Osteoblast (primary cell): ENCODE measurements at regions not wholly inside any gene's neighbourhood (a gene's known extent, or its start where the extent isn't known, plus 50 kb on each side); places are given as distances from the start of the nearest gene placed in this dataset.

Experiments used
- DNase-seq: peaks from one replicate; pipeline ENCODE4 v3.0.0; 2011; ENCODE audit warnings: low spot score, mixed read lengths; ENCODE audit not compliant: insufficient read length; ENCODE audit errors: missing footprints
- H2AFZ ChIP-seq: 2 replicates; pipeline ENCODE4 v1.6.0; 2011; ENCODE audit warnings: mild to moderate bottlenecking, low read length
- H3K27ac ChIP-seq: 2 replicates; pipeline ENCODE4 v1.5.1; 2011; ENCODE audit warnings: mild to moderate bottlenecking, low read depth, low read length, moderate library complexity
- H3K27me3 ChIP-seq: 2 replicates; pipeline ENCODE4 v1.6.0; 2012; ENCODE audit warnings: mild to moderate bottlenecking, control low read depth, inconsistent platforms, low read length, moderate library complexity; ENCODE audit not compliant: insufficient read depth
- H3K36me3 ChIP-seq: 2 replicates; pipeline ENCODE4 v1.5.1; 2011; ENCODE audit warnings: mild to moderate bottlenecking, low read length, control low read depth, moderate library complexity; ENCODE audit not compliant: insufficient read depth
- H3K4me1 ChIP-seq: 2 replicates; pipeline ENCODE4 v1.5.1; 2011; ENCODE audit warnings: mild to moderate bottlenecking, low read length, control low read depth, moderate library complexity; ENCODE audit not compliant: insufficient read depth
- H3K4me2 ChIP-seq: 2 replicates; pipeline ENCODE4 v1.6.0; 2011; ENCODE audit warnings: mild to moderate bottlenecking, low read length; ENCODE audit not compliant: insufficient read depth
- H3K4me3 ChIP-seq: fragments of 200-600 bp; sonication (generic); 3 replicates; pipeline ENCODE4 v1.5.1; 2012; ENCODE audit warnings: mild to moderate bottlenecking, low read length, inconsistent platforms; ENCODE audit not compliant: insufficient read depth
- H3K79me2 ChIP-seq: 2 replicates; pipeline ENCODE4 v1.6.0; 2012; ENCODE audit warnings: mild to moderate bottlenecking, low read length, control low read depth, inconsistent platforms; ENCODE audit not compliant: insufficient read depth
- H3K9me3 ChIP-seq: 2 replicates; pipeline ENCODE4 v1.5.1; 2011; ENCODE audit warnings: low read depth, low read length, control low read depth
- H4K20me1 ChIP-seq: 2 replicates; pipeline ENCODE4 v1.6.0; 2012; ENCODE audit warnings: mild to moderate bottlenecking, low read length, control low read depth; ENCODE audit not compliant: insufficient read depth
- TF ChIP-seq, protein P1 (sequence below): IDR thresholded peaks from 2 replicates; pipeline ENCODE4 v1.5.1; 2011; ENCODE audit warnings: mild to moderate bottlenecking, low read depth, low read length, moderate library complexity; ENCODE audit errors: extremely low read depth

DNA sequence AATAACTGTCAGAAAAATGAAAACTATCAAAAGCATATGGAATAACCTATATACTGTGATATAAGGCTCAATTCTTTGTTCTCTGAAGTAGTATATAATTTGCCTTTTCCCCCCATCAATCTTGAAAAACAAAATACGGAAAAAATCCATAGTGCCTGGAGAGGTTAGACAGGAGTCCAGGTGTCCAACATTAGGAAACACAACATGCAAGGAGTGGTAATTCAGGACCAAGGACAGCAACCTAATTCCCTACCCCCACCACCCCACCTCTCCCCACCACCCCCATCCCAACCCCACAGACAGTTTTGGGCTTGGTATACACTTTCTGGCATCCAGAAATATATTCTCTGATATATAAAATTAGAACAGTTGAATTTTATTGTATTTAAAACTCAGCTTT, 55.1 kb upstream of the SLC25A26 start:
- Histone ChIP-seq H3K36me3 (no peaks in the 10 kb centered on the region), H3K27me3 (peaks cover 27% of the 10 kb centered on the region), H2AFZ (no peak overlapping the region), H3K4me2 (no peak overlapping the region), H3K79me2 (no peaks in the 10 kb centered on the region), H3K4me3 (no peak overlapping the region), H3K9me3 (no peaks in the 10 kb centered on the region), H3K4me1 (no peaks in the 10 kb centered on the region), H4K20me1 (no peaks in the 10 kb centered on the region), H3K27ac (no peak overlapping the region)
- no peak for DNase-seq
- TF ChIP-seq, protein P1, sequence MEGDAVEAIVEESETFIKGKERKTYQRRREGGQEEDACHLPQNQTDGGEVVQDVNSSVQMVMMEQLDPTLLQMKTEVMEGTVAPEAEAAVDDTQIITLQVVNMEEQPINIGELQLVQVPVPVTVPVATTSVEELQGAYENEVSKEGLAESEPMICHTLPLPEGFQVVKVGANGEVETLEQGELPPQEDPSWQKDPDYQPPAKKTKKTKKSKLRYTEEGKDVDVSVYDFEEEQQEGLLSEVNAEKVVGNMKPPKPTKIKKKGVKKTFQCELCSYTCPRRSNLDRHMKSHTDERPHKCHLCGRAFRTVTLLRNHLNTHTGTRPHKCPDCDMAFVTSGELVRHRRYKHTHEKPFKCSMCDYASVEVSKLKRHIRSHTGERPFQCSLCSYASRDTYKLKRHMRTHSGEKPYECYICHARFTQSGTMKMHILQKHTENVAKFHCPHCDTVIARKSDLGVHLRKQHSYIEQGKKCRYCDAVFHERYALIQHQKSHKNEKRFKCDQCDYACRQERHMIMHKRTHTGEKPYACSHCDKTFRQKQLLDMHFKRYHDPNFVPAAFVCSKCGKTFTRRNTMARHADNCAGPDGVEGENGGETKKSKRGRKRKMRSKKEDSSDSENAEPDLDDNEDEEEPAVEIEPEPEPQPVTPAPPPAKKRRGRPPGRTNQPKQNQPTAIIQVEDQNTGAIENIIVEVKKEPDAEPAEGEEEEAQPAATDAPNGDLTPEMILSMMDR: no peak

DNA sequence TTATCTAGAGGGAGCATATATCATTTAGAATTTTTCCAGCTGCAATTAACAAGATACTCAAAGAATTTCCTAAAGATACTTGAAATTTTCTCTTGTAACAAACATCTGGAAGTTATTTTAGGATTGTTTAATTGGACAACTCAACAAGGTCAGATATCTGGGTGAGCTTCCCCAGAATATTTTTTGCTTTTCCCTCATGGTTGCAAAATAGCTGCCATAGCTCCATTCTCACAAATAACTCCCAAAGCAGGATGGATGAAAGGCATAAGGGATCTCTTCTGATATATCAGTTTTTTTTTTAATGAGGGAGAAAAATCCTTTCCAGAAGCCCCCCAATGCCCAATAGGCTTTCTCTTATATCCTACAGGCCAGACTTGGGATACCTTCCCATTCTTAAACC, 56.6 kb upstream of the SLC25A26 start:
- Histone ChIP-seq H4K20me1 (no peaks in the 10 kb centered on the region), H3K79me2 (no peaks in the 10 kb centered on the region), H3K4me3 (no peak overlapping the region), H3K9me3 (no peaks in the 10 kb centered on the region), H2AFZ (no peak overlapping the region), H3K4me1 (no peaks in the 10 kb centered on the region), H3K27me3 (peaks cover 19% of the 10 kb centered on the region), H3K36me3 (no peaks in the 10 kb centered on the region), H3K4me2 (no peak overlapping the region), H3K27ac (no peak overlapping the region)
- DNase-seq: no peak
- TF ChIP-seq, protein P1: no peak

DNA sequence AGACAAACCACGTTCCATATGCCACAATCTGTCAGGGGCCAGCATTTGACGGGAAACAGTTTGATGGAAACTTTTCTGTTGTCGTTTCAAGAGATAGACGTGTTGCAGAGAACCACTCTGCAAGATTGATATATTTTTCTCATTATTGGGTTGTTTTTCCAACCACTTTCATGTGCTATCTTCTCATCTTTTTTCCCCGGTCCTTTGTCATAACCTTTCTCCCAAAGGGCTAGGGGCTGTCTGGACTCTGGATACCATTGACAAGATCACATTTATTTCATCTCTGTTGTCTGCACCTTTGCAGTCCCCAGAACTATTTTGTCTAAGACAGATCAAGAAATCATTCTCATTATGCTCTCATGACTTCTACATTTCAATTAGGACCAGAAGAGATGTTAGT, 57.6 kb upstream of the SLC25A26 start:
- no peak for DNase-seq
- TF ChIP-seq, protein P1: no peak
- H2AFZ ChIP-seq: no peak overlapping the region
- H3K79me2 ChIP-seq: no peaks in the 10 kb centered on the region
- no peaks in the 10 kb centered on the region for H4K20me1 ChIP-seq
- peaks cover 13% of the 10 kb centered on the region for H3K27me3 ChIP-seq
- H3K4me2 ChIP-seq: no peak overlapping the region
- H3K27ac ChIP-seq: no peak overlapping the region
- H3K36me3 ChIP-seq: no peaks in the 10 kb centered on the region
- H3K4me3 ChIP-seq: no peak overlapping the region
- H3K4me1 ChIP-seq: no peaks in the 10 kb centered on the region
- H3K9me3 ChIP-seq: no peaks in the 10 kb centered on the region

DNA sequence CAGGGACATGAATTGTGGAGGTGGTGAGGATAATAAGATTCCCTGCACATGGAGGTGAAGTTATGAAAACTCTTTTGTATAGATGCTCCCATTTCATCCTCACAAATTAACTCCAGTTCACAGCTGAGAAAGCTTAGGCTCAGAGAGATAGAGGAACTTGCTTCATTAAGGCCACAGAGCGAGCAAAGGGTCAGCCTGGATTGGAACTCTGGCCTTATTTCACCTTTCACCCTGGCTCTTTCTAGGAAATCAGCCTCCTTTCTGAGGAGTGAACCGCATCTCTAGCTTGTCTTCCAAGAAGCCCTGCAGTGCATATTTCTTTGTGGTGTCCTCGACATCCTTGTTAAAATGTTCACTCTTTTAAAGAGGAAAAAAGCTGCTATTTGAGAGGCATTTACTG, 58.0 kb upstream of the SLC25A26 start:
- Histone ChIP-seq H3K79me2 (no peaks in the 10 kb centered on the region), H3K4me3 (no peak overlapping the region), H3K4me2 (no peak overlapping the region), H2AFZ (no peak overlapping the region), H4K20me1 (no peaks in the 10 kb centered on the region), H3K27ac (no peak overlapping the region), H3K9me3 (no peaks in the 10 kb centered on the region), H3K36me3 (no peaks in the 10 kb centered on the region), H3K27me3 (peaks cover 13% of the 10 kb centered on the region), H3K4me1 (no peaks in the 10 kb centered on the region)
- DNase-seq: no peak
- TF ChIP-seq, protein P1: no peak
